GM12864 (cell line): ENCODE measurements at regions not wholly inside any gene's neighbourhood (a gene's known extent, or its start where the extent isn't known, plus 50 kb on each side); places are given as distances from the start of the nearest gene placed in this dataset.

Experiments
- DNase-seq: peaks from one replicate; pipeline ENCODE4 v3.0.0-alpha.2; 2011; ENCODE audit warnings: low read depth
- H3K4me3 ChIP-seq: 2 replicates; pipeline ENCODE4 v1.5.1; 2011; ENCODE audit warnings: mild to moderate bottlenecking, low read depth, low read length, control low read depth
- TF ChIP-seq, protein P1 (sequence below): IDR thresholded peaks from 2 replicates; pipeline ENCODE4 v1.5.1; 2011; ENCODE audit warnings: low read depth, mild to moderate bottlenecking, moderate library complexity, low read length, control low read depth, inconsistent platforms; ENCODE audit errors: missing control alignments

DNA sequence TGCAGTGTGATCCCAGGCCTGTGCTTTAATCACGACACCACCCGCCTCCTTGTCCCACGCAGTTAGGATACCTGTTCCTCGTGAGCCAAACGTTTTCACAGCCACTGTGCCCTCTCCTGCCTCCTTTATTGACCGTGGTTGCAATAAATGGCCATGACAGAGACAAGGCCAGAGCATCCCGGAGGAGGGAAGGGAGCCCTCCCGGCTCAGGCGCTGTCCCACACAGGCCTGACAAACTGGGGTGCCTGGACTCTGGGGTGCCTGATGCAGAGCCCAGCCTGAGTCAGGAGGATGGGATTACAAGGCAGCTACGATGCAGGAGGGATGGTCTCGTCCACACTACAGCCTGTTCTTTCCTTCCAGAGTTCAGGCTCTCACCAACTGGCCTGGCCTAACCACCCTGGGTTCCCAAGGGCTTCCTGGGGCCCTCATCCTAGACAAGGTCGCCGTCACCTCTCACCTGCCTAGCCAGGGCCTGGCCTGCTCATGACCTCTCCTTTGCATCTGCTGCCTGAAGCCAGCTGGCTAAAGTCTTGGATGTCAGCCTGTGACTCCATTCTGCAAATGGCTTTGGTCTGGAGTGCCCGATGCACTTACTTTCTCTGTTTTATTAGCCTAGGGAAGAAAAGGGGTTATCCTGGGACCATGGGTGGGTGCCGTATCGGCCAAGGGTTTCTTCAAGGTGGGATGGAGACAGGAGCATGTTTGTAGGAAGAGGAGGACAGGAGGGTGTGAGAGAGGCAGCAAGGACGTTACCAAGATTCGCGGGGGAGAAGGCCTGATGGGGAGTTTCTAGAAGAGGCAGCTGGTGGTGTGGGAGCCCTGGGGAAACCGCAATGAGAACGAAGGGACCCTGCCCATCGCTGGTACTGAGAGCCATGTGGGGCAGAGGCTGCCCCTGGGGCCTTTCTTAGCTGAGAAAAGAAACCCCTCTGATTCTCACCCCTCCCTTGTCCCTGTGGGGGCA, 234.3 kb upstream of the TNRC6C start:
- no peak overlapping the region for H3K4me3 ChIP-seq
- DNase-seq: no peak
- TF ChIP-seq, protein P1, sequence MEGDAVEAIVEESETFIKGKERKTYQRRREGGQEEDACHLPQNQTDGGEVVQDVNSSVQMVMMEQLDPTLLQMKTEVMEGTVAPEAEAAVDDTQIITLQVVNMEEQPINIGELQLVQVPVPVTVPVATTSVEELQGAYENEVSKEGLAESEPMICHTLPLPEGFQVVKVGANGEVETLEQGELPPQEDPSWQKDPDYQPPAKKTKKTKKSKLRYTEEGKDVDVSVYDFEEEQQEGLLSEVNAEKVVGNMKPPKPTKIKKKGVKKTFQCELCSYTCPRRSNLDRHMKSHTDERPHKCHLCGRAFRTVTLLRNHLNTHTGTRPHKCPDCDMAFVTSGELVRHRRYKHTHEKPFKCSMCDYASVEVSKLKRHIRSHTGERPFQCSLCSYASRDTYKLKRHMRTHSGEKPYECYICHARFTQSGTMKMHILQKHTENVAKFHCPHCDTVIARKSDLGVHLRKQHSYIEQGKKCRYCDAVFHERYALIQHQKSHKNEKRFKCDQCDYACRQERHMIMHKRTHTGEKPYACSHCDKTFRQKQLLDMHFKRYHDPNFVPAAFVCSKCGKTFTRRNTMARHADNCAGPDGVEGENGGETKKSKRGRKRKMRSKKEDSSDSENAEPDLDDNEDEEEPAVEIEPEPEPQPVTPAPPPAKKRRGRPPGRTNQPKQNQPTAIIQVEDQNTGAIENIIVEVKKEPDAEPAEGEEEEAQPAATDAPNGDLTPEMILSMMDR: no peak

DNA sequence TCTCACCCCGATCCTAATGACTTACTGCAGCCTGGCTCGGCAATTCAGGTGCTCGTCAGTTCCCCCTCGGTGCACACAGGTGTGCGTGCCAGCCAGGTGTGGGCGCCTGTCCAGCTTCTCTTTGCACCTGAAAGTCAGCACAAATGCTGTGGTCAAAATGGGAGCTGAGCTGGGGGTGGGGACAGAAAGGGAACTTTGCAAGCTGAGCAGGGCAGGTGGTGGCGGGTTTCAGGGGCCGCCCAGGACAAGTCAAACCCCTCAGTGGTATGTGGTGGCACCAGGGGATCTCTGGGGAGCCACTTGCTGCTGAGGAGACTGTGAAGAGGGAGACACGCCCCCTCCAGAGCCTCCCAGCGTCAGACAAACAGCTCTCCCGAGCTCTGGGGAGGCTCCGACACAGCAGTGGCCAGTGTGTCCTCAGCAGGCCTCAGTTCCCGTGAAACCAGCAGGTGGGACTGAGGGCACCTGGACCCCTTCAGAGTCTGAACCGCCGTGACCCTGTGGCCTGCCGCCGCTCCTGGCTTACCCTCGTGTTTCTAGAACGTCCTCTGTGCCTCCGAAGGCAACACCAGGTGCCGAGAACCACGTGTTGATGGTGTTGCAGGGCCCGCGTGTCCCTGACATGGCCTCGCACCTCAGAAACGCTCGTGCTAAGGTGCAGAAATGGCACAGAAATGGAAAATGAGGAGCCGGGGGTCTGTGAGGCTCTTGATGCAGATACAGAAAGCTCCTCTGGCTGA, 233.5 kb upstream of the TNRC6C start:
- TF ChIP-seq, protein P1: no peak
- no peak overlapping the region for H3K4me3 ChIP-seq
- DNase-seq: peak; percentile 7

DNA sequence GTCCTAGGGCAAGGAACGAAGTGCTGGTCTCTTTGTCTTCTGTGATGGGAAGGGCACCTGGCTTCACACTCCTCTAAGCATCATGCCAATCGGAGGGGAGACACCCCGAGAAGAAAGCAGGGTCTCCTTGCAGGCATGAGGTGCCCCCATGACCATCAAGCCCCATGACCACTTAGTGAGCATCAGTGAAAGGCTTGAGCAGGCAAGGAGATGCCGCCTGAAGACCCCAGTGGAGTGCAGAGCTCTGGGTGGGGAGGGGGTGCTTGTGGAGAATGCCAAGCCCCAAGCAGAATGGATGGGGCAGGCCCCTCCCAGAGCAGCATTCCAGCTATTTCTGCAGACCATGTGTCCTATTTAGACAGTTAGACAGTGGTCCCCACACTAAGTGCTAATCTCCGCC, 232.7 kb upstream of the TNRC6C start:
- TF ChIP-seq, protein P1: no peak
- H3K4me3 ChIP-seq: no peak overlapping the region

DNA sequence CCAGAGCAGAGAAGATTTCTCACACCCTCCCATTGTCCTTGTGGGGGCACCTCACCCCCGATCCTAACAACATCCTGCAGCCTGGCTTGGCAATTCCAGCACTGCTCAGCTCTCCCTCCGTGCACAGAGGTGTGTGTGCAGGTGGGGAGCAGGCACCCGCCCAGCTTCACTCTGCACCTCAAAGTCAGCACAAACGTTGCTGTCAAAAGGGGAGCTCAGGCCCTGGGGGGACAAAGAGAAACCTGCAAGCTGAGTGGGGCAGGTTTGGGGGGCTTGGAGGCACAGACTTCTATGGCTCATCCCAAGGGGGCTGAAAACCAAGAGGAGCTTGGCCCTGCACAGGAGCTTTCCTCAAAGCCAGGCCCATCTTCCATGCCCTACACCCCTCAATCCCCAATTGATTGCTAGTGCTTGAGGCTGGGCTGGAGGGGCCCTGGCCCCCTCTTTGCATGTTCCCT, 231.9 kb upstream of the TNRC6C start:
- TF ChIP-seq, protein P1: no peak
- H3K4me3 ChIP-seq: no peak overlapping the region
- DNase-seq: no peak

More for the DNA sequence above, 232.7 kb upstream of the TNRC6C start:
- DNase-seq: no peak

DNA sequence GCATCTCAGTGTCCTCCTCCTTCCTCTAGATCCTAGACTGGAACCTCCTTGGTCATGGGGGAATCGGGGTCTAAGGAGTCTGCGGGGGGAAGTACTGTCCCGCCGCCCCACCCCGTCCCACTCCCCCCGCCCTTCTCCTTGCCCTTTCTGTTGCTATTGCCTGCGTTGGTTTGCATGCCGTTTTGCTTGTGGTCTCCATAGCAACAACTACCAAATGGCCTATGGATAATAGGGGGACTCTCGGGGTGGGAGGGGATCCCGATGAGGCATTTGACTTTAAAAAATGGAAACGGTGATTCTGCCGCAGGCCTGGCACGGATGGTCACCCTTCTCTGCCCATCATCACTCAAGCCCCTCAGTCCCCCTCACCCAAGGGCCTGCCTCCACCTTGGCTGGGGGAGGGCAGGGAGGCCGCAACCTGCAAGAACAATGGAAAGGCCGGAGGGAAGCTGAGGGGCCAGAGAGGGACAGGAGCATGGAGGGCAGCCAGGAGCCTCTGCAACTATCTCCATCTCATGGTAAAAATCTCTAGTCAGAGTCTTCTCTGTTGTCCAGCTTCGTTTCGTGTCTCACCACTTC, 231.4 kb upstream of the TNRC6C start:
- no peak for DNase-seq

DNA sequence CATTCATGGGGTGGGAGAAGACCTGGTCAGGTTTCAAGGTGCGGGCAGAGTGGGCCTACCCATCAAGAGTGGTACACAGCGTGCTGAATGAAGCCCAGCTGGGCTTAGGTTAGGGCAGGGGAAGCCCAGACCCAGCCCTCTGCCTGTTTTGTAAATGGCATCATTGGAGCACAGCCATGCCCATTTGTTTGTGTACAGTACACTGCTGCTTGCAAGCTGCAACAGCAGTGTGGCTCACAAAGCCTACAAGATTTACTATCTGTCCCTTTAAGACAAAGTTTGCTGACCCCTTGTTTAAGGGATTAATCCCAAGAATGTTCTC, 230.1 kb upstream of the TNRC6C start:
- TF ChIP-seq, protein P1: no peak
- H3K4me3 ChIP-seq: no peak overlapping the region
- DNase-seq: no peak

More for the DNA sequence above, 231.4 kb upstream of the TNRC6C start:
- H3K4me3 ChIP-seq: no peak overlapping the region
- TF ChIP-seq, protein P1: no peak
